Mucosa of descending colon (tissue), 3 donors: ENCODE measurements at regions not wholly inside any gene's neighbourhood (a gene's known extent, or its start where the extent isn't known, plus 50 kb on each side); places are given as distances from the start of the nearest gene placed in this dataset.

Source experiments
- ATAC-seq: fragments of 200-7000 bp; cut with Tn5 transposase; one replicate; pipeline ENCODE4 v1.9.1; 2020; ENCODE audit warnings: mild to moderate bottlenecking, moderate library complexity
- DNase-seq, 3 donors: peaks; one replicate each; pipeline ENCODE4 v3.0.0-alpha.2; 2020
- H3K36me3 ChIP-seq: fragments of 200-600 bp; one replicate; pipeline ENCODE4 v1.8.0; 2021; ENCODE audit warnings: low read depth, mild to moderate bottlenecking
- H3K4me1 ChIP-seq: fragments of 200-600 bp; one replicate; pipeline ENCODE4 v1.8.0; 2021; ENCODE audit warnings: low read depth, mild to moderate bottlenecking
- H3K4me3 ChIP-seq: fragments of 200-600 bp; one replicate; pipeline ENCODE4 v1.8.0; 2021; ENCODE audit warnings: mild to moderate bottlenecking
- H3K9me3 ChIP-seq: fragments of 200-600 bp; one replicate; pipeline ENCODE4 v1.8.0; 2021; ENCODE audit warnings: mild to moderate bottlenecking
- CTCF ChIP-seq: fragments of 200-600 bp; IDR thresholded peaks from one replicate; pipeline ENCODE4 v1.8.0; 2022; ENCODE audit warnings: antibody characterized with exemption, mild to moderate bottlenecking
- intact Hi-C, 2 donors: fragments of 100-400 bp; cut with DNase I in 1 of 2; cut with micrococcal nuclease in 1 of 2; formaldehyde crosslinking; loops; one replicate each; pipeline versions ENCODE4 v1.11.0 to v1.11.1; 2022; cut with DNase I, micrococcal nuclease
- donor health status: DM: no; HTN: no; CAD: no; lungs with moderate emphysema.
- donor health status: DM: no; HTN: no; CAD: no.
- donor health status: DM: no; HTN: yes; CAD: no.

GRCh38 chr1:113278371-113278770, 111.9 kb upstream of the MAGI3 start:
- H3K9me3 ChIP-seq, result no peaks in the 10 kb centered on the region
- TF ChIP-seq CTCF, result no peak
- H3K4me3 ChIP-seq, result no peak overlapping the region
- H3K4me1 ChIP-seq, result peaks cover 4% of the 10 kb centered on the region
- DNase-seq, result no peak
- no peaks in the 10 kb centered on the region for H3K36me3 ChIP-seq
- intact Hi-C loops, result no loop called here
- ATAC-seq, result no peak

GRCh38 chr1:113278777-113279176, 111.5 kb upstream of the MAGI3 start:
- intact Hi-C loops, result no loop called here

GRCh38 chr1:113279776-113280391, 110.4 kb upstream of the MAGI3 start:
- intact Hi-C loops, result no loop called here
- H3K4me1 ChIP-seq, result peaks cover 4% of the 10 kb centered on the region
- no peak for DNase-seq
- no peak overlapping the region for H3K4me3 ChIP-seq
- ATAC-seq, result peak; percentile 56
- H3K36me3 ChIP-seq, result no peaks in the 10 kb centered on the region
- H3K9me3 ChIP-seq, result no peaks in the 10 kb centered on the region
- no peak for TF ChIP-seq CTCF

More at GRCh38 chr1:113278777-113279176, 111.5 kb upstream of the MAGI3 start:
- H3K9me3 ChIP-seq, result no peaks in the 10 kb centered on the region
- H3K4me1 ChIP-seq, result peaks cover 4% of the 10 kb centered on the region
- ATAC-seq (no peak), DNase-seq (no peak)
- H3K4me3 ChIP-seq, result no peak overlapping the region
- TF ChIP-seq CTCF, result no peak
- no peaks in the 10 kb centered on the region for H3K36me3 ChIP-seq

- DNase-seq (no peak), ATAC-seq (no peak)
- TF ChIP-seq CTCF, result no peak
- Histone ChIP-seq H3K9me3 (no peaks in the 10 kb centered on the region), H3K4me3 (no peak overlapping the region), H3K36me3 (no peaks in the 10 kb centered on the region), H3K4me1 (peaks cover 4% of the 10 kb centered on the region)
- intact Hi-C loops, result no loop called here
Measured at GRCh38 chr1:113280581-113280980, 109.7 kb upstream of the MAGI3 start.

GRCh38 chr1:113281550-113281949, 108.8 kb upstream of the MAGI3 start:
- intact Hi-C loops, result no loop called here
- no peak for TF ChIP-seq CTCF
- H3K4me3 ChIP-seq, result no peak overlapping the region
- no peaks in the 10 kb centered on the region for H3K9me3 ChIP-seq
- ATAC-seq, result peak; percentile 50
- no peak for DNase-seq
- H3K4me1 ChIP-seq, result peaks cover 4% of the 10 kb centered on the region
- H3K36me3 ChIP-seq, result no peaks in the 10 kb centered on the region
